G401 (cell line): ENCODE measurements at regions not wholly inside any gene's neighbourhood (a gene's known extent, or its start where the extent isn't known, plus 50 kb on each side); places are given as distances from the start of the nearest gene placed in this dataset.
"Not testable (repeated sequence)": the region's sequence is repeated elsewhere in the genome, so short reads cannot be mapped to it uniquely, and the experiment has no call there.

Experiments used
- DNase-seq: peaks from one replicate; pipeline ENCODE4 v3.0.0-alpha.2; 2015; ENCODE audit warnings: low spot score
- in situ Hi-C: cut with HindIII; loops from 2 replicates; pipeline ENCODE4 v1.10.0; 2016; ENCODE audit warnings: low sequenced_read_pairs, mixed read lengths

- DNase-seq, result no peak
- in situ Hi-C loops, result no loop called here
Observed at GRCh38 chr9:25129537-25129936, 548.7 kb downstream of the TUSC1 start.

GRCh38 chr9:25121811-25122210 is 556.4 kb downstream of the TUSC1 start:
- in situ Hi-C loops, result no loop called here
- no peak for DNase-seq

- DNase-seq, result no peak
- in situ Hi-C loops, result no loop called here
Observed at GRCh38 chr9:25119041-25119440, 559.2 kb downstream of the TUSC1 start.

GRCh38 chr9:25117791-25118190 is 560.5 kb downstream of the TUSC1 start:
- DNase-seq, result no peak
- in situ Hi-C loops, result no loop called here

- in situ Hi-C loops, DNase-seq: not testable (repeated sequence)
Observed at GRCh38 chr9:25102204-25102603, 556.5 kb upstream of the IZUMO3 start.

GRCh38 chr9:25094518-25094917 is 548.8 kb upstream of the IZUMO3 start:
- in situ Hi-C loops, result no loop called here
- DNase-seq, result no peak

GRCh38 chr9:25078202-25078601 is 532.5 kb upstream of the IZUMO3 start:
- in situ Hi-C loops, result no loop called here
- no peak for DNase-seq

- DNase-seq, result no peak
- in situ Hi-C loops, result no loop called here
Observed at GRCh38 chr9:25048098-25048724, 502.5 kb upstream of the IZUMO3 start.

- DNase-seq, in situ Hi-C loops: not testable (repeated sequence)
Observed at GRCh38 chr9:25045469-25045868, 499.8 kb upstream of the IZUMO3 start.

- in situ Hi-C loops, result no loop called here
- DNase-seq, result no peak
Observed at GRCh38 chr9:25029743-25030142, 484.0 kb upstream of the IZUMO3 start.

- in situ Hi-C loops, result no loop called here
Observed at GRCh38 chr9:25025686-25026085, 480.0 kb upstream of the IZUMO3 start.

GRCh38 chr9:25025156-25025555 is 479.5 kb upstream of the IZUMO3 start:
- no peak for DNase-seq
- in situ Hi-C loops, result no loop called here

More at GRCh38 chr9:25025686-25026085, 480.0 kb upstream of the IZUMO3 start:
- DNase-seq, result no peak

- no peak for DNase-seq
- in situ Hi-C loops, result no loop called here
Observed at GRCh38 chr9:25017779-25018178, 472.1 kb upstream of the IZUMO3 start.

- in situ Hi-C loops, result no loop called here
- DNase-seq, result no peak
Observed at GRCh38 chr9:25010027-25010662, 464.4 kb upstream of the IZUMO3 start.

GRCh38 chr9:25003686-25004085 is 458.0 kb upstream of the IZUMO3 start:
- no peak for DNase-seq
- in situ Hi-C loops, result no loop called here

GRCh38 chr9:24986331-24986730 is 440.6 kb upstream of the IZUMO3 start:
- no peak for DNase-seq
- in situ Hi-C loops, result no loop called here

- in situ Hi-C loops, DNase-seq: not testable (repeated sequence)
Observed at GRCh38 chr9:24970780-24971179, 425.1 kb upstream of the IZUMO3 start.

GRCh38 chr9:24961762-24962161 is 416.1 kb upstream of the IZUMO3 start:
- in situ Hi-C loops, result no loop called here
- DNase-seq, result no peak

- in situ Hi-C loops, result no loop called here
Observed at GRCh38 chr9:24953070-24953469, 407.4 kb upstream of the IZUMO3 start.

GRCh38 chr9:24939109-24939850 is 393.6 kb upstream of the IZUMO3 start:
- in situ Hi-C loops, result no loop called here
- DNase-seq, result peak; percentile 50

More at GRCh38 chr9:24953070-24953469, 407.4 kb upstream of the IZUMO3 start:
- no peak for DNase-seq
